BLaER1 treated with 17β-estradiol and CSF1 and Interleukin-3, amounts not matched to agents 10 nM and 100 nM (cell line): ENCODE measurements at regions not wholly inside any gene's neighbourhood (a gene's known extent, or its start where the extent isn't known, plus 50 kb on each side); places are given as distances from the start of the nearest gene placed in this dataset.

Source experiments
- H3K27ac ChIP-seq, 11 experiments: shearing (Covaris generic); formaldehyde crosslinking; 2 replicates each; pipeline ENCODE4 v1.8.1; 2022
- H3K27me3 ChIP-seq, 11 experiments: shearing (Covaris generic); formaldehyde crosslinking; 2 replicates each; pipeline ENCODE4 v1.8.1; 2022
- H3K36me3 ChIP-seq, 11 experiments: shearing (Covaris generic); formaldehyde crosslinking; 2 replicates each; pipeline ENCODE4 v1.8.1; 2022
- H3K4me1 ChIP-seq, 10 experiments: shearing (Covaris generic); formaldehyde crosslinking; 2 replicates each; pipeline ENCODE4 v1.8.1; 2022
- H3K4me2 ChIP-seq, 11 experiments: shearing (Covaris generic); formaldehyde crosslinking; 2 replicates each; pipeline ENCODE4 v1.8.1; 2022
- H3K4me3 ChIP-seq, 10 experiments: shearing (Covaris generic); formaldehyde crosslinking; 2 replicates each; pipeline ENCODE4 v1.8.1; 2022
- H3K9ac ChIP-seq, 11 experiments: shearing (Covaris generic); formaldehyde crosslinking; 2 replicates each; pipeline ENCODE4 v1.8.1; 2022
- H3K9me3 ChIP-seq, 11 experiments: shearing (Covaris generic); formaldehyde crosslinking; replicated peaks in 1 of 11; 2 replicates each; pipeline ENCODE4 v1.8.1; 2022
- H4K20me1 ChIP-seq, 11 experiments: shearing (Covaris generic); formaldehyde crosslinking; 2 replicates each; pipeline ENCODE4 v1.8.1; 2022
- Cebpa-rat ChIP-seq, 11 experiments: shearing (Covaris generic); IDR thresholded peaks; 2 replicates each; pipeline ENCODE4 v1.8.1; 2022

GRCh38 chr15:87805117-87805820 is 451.3 kb downstream of the NTRK3 start:
- TF ChIP-seq Cebpa-rat (IDR thresholded peaks at IDR 0.05) = no peak
- H3K9me3 ChIP-seq = no peaks in the 10 kb centered on the region

GRCh38 chr15:87804451-87804850 is 452.1 kb downstream of the NTRK3 start:
- Histone ChIP-seq H3K27ac (no peak overlapping the region), H3K4me3 (no peak overlapping the region), H4K20me1 (no peaks in the 10 kb centered on the region), H3K4me2 (no peak overlapping the region), H3K4me1 (no peaks in the 10 kb centered on the region), H3K36me3 (no peaks in the 10 kb centered on the region), H3K27me3 (no peaks in the 10 kb centered on the region), H3K9ac (no peak overlapping the region), H3K9me3 (no peaks in the 10 kb centered on the region)
- TF ChIP-seq Cebpa-rat (IDR thresholded peaks at IDR 0.05) = no peak

More at GRCh38 chr15:87805117-87805820, 451.3 kb downstream of the NTRK3 start:
- Histone ChIP-seq H3K4me1 (no peaks in the 10 kb centered on the region), H3K27ac (no peak overlapping the region), H3K27me3 (no peaks in the 10 kb centered on the region), H3K4me2 (no peak overlapping the region), H3K36me3 (no peaks in the 10 kb centered on the region), H3K9ac (no peak overlapping the region), H4K20me1 (no peaks in the 10 kb centered on the region), H3K4me3 (no peak overlapping the region)

- no peak for TF ChIP-seq Cebpa-rat (IDR thresholded peaks at IDR 0.05)
- Histone ChIP-seq H3K36me3 (no peaks in the 10 kb centered on the region), H4K20me1 (no peaks in the 10 kb centered on the region), H3K9me3 (no peaks in the 10 kb centered on the region), H3K9ac (no peak overlapping the region), H3K4me3 (no peak overlapping the region), H3K4me1 (no peaks in the 10 kb centered on the region), H3K27me3 (no peaks in the 10 kb centered on the region), H3K4me2 (no peak overlapping the region), H3K27ac (no peak overlapping the region)
These were observed 456.7 kb downstream of the NTRK3 start for GRCh38 chr15:87799838-87800237.

- H3K4me3 ChIP-seq = no peak overlapping the region
- no peaks in the 10 kb centered on the region for H3K36me3 ChIP-seq
- no peaks in the 10 kb centered on the region for H3K27me3 ChIP-seq
- no peaks in the 10 kb centered on the region for H3K4me1 ChIP-seq
- H3K9ac ChIP-seq = no peak overlapping the region
- H3K27ac ChIP-seq = no peak overlapping the region
- H4K20me1 ChIP-seq = no peaks in the 10 kb centered on the region
- no peak overlapping the region for H3K4me2 ChIP-seq
- H3K9me3 ChIP-seq = no peaks in the 10 kb centered on the region
- no peak for TF ChIP-seq Cebpa-rat (IDR thresholded peaks at IDR 0.05)
These were observed 457.1 kb downstream of the NTRK3 start for GRCh38 chr15:87799428-87799827.

GRCh38 chr15:87793725-87794124 is 462.8 kb downstream of the NTRK3 start:
- Histone ChIP-seq H3K4me3 (no peak overlapping the region), H3K27ac (no peak overlapping the region), H3K27me3 (no peaks in the 10 kb centered on the region), H3K4me2 (no peak overlapping the region), H4K20me1 (no peaks in the 10 kb centered on the region), H3K4me1 (peaks cover 0 to 8% (median 3%) of the 10 kb centered on the region in 10 experiments; a peak in 9 of 20 replicates), H3K36me3 (no peaks in the 10 kb centered on the region), H3K9me3 (no peaks in the 10 kb centered on the region), H3K9ac (no peak overlapping the region)
- no peak for TF ChIP-seq Cebpa-rat (IDR thresholded peaks at IDR 0.05)

- Histone ChIP-seq H3K27me3 (no peaks in the 10 kb centered on the region), H3K9me3 (no peaks in the 10 kb centered on the region), H4K20me1 (no peaks in the 10 kb centered on the region), H3K4me3 (no peak overlapping the region), H3K36me3 (no peaks in the 10 kb centered on the region), H3K9ac (no peak overlapping the region), H3K27ac (no peak overlapping the region), H3K4me2 (peak overlapping the region in 3 of 11 experiments; percentile 17 to 37 (median 26); a peak in 3 of 22 replicates), H3K4me1 (peaks cover 0 to 8% (median 3%) of the 10 kb centered on the region in 10 experiments; a peak in 9 of 20 replicates)
- no peak for TF ChIP-seq Cebpa-rat (IDR thresholded peaks at IDR 0.05)
These were observed 464.1 kb downstream of the NTRK3 start for GRCh38 chr15:87792250-87793040.

- no peaks in the 10 kb centered on the region for H3K36me3 ChIP-seq
- H4K20me1 ChIP-seq = no peaks in the 10 kb centered on the region
- H3K9me3 ChIP-seq = no peaks in the 10 kb centered on the region
- H3K4me1 ChIP-seq = peaks cover 0 to 7% (median 0%) of the 10 kb centered on the region in 10 experiments; a peak in 4 of 20 replicates
- no peak overlapping the region for H3K27ac ChIP-seq
- H3K4me3 ChIP-seq = no peak overlapping the region
- H3K27me3 ChIP-seq = no peaks in the 10 kb centered on the region
- H3K9ac ChIP-seq = no peak overlapping the region
- H3K4me2 ChIP-seq = no peak overlapping the region
- TF ChIP-seq Cebpa-rat (IDR thresholded peaks at IDR 0.05) = no peak
These were observed 474.4 kb downstream of the NTRK3 start for GRCh38 chr15:87781959-87782625.

- H3K4me3 ChIP-seq = no peak overlapping the region
- TF ChIP-seq Cebpa-rat (IDR thresholded peaks at IDR 0.05) = no peak
These were observed 476.8 kb downstream of the NTRK3 start for GRCh38 chr15:87779746-87780145.

GRCh38 chr15:87778358-87778757 is 478.2 kb downstream of the NTRK3 start:
- Histone ChIP-seq H3K36me3 (no peaks in the 10 kb centered on the region), H3K27me3 (no peaks in the 10 kb centered on the region), H3K9ac (no peak overlapping the region), H3K27ac (no peak overlapping the region), H3K4me1 (peaks cover 0 to 10% (median 0%) of the 10 kb centered on the region in 10 experiments; a peak in 4 of 20 replicates), H3K9me3 (no peaks in the 10 kb centered on the region), H3K4me2 (no peak overlapping the region), H3K4me3 (no peak overlapping the region), H4K20me1 (no peaks in the 10 kb centered on the region)
- TF ChIP-seq Cebpa-rat (IDR thresholded peaks at IDR 0.05) = no peak

More at GRCh38 chr15:87779746-87780145, 476.8 kb downstream of the NTRK3 start:
- Histone ChIP-seq H3K36me3 (no peaks in the 10 kb centered on the region), H3K27me3 (no peaks in the 10 kb centered on the region), H3K4me1 (peaks cover 0 to 10% (median 0%) of the 10 kb centered on the region in 10 experiments; a peak in 4 of 20 replicates), H3K27ac (no peak overlapping the region), H3K4me2 (no peak overlapping the region), H4K20me1 (no peaks in the 10 kb centered on the region), H3K9ac (no peak overlapping the region), H3K9me3 (no peaks in the 10 kb centered on the region)
